Activated B cell treated with CpG ODN at 0.5 μM for 24 hours (primary cell): ENCODE measurements at regions not wholly inside any gene's neighbourhood (a gene's known extent, or its start where the extent isn't known, plus 50 kb on each side); places are given as distances from the start of the nearest gene placed in this dataset.

Experiments
- ATAC-seq: fragments of 200-7000 bp; cut with Tn5 transposase; one replicate; pipeline ENCODE4 v1.10.0; 2021; ENCODE audit warnings: low read depth, mild to moderate bottlenecking, moderate library complexity
- CTCF ChIA-PET: fragments of 350-600 bp; sonication (Branson Sonifier 250); formaldehyde crosslinking; loops from one replicate; lab custom pipeline; 2021; ENCODE audit warnings: antibody characterized with exemption; lab: Charles Lee
- POLR2A ChIA-PET: fragments of 350-600 bp; sonication (Branson Sonifier 250); formaldehyde crosslinking; loops from one replicate; lab custom pipeline; 2021; ENCODE audit warnings: antibody characterized with exemption; lab: Charles Lee
- DNase-seq: peaks from one replicate; pipeline ENCODE4 v3.0.0; 2022
- H3K27ac Mint-ChIP-seq: one replicate; pipeline ENCODE4 v1.8.0; 2020; ENCODE audit warnings: mixed read lengths
- H3K27me3 Mint-ChIP-seq: one replicate; pipeline ENCODE4 v1.8.0; 2021; ENCODE audit warnings: mixed read lengths
- H3K36me3 Mint-ChIP-seq: one replicate; pipeline ENCODE4 v1.8.0; 2021; ENCODE audit warnings: low read depth, mixed read lengths
- H3K4me1 Mint-ChIP-seq: one replicate; pipeline ENCODE4 v1.8.0; 2021; ENCODE audit warnings: mixed read lengths
- H3K4me3 Mint-ChIP-seq: one replicate; pipeline ENCODE4 v1.8.0; 2020; ENCODE audit warnings: mild to moderate bottlenecking, mixed read lengths
- H3K9me3 Mint-ChIP-seq: one replicate; pipeline ENCODE4 v1.8.0; 2020; ENCODE audit warnings: mixed read lengths
- CTCF ChIP-seq: fragments of 200-600 bp; IDR thresholded peaks from one replicate; pipeline ENCODE4 v1.8.0; 2022; ENCODE audit warnings: antibody characterized with exemption, mild to moderate bottlenecking
- intact Hi-C: fragments of 100-400 bp; cut with micrococcal nuclease; formaldehyde crosslinking; loops from one replicate; pipeline ENCODE4 v1.15.1; 2024

- ChIA-PET CTCF (no interaction called here), POLR2A (no interaction called here)
- DNase-seq (no peak), ATAC-seq (no peak)
- H3K4me3 Mint-ChIP-seq: no peak overlapping the region
- no peak overlapping the region for H3K27ac Mint-ChIP-seq
- peaks cover 11% of the 10 kb centered on the region for H3K27me3 Mint-ChIP-seq
- intact Hi-C loops: no loop called here
- H3K36me3 Mint-ChIP-seq: no peaks in the 10 kb centered on the region
- H3K4me1 Mint-ChIP-seq: no peaks in the 10 kb centered on the region
- peaks cover 3% of the 10 kb centered on the region for H3K9me3 Mint-ChIP-seq
- no peak for TF ChIP-seq CTCF
Observed at GRCh38 chr1:56174176-56174885, 405.0 kb downstream of the PLPP3 start.

- TF ChIP-seq CTCF: no peak
- ATAC-seq (no peak), DNase-seq (no peak)
- POLR2A ChIA-PET: no interaction called here
- CTCF ChIA-PET: no interaction called here
- Mint-ChIP-seq H3K27ac (no peak overlapping the region), H3K27me3 (peaks cover 11% of the 10 kb centered on the region), H3K9me3 (peaks cover 3% of the 10 kb centered on the region), H3K4me3 (no peak overlapping the region), H3K36me3 (no peaks in the 10 kb centered on the region), H3K4me1 (no peaks in the 10 kb centered on the region)
- intact Hi-C loops: no loop called here
Observed at GRCh38 chr1:56173736-56174135, 405.6 kb downstream of the PLPP3 start.

GRCh38 chr1:56171670-56172069, 407.7 kb downstream of the PLPP3 start:
- DNase-seq: no peak
- no peak overlapping the region for H3K27ac Mint-ChIP-seq
- H3K4me3 Mint-ChIP-seq: no peak overlapping the region
- H3K9me3 Mint-ChIP-seq: peaks cover 3% of the 10 kb centered on the region
- intact Hi-C loops: no loop called here
- H3K36me3 Mint-ChIP-seq: no peaks in the 10 kb centered on the region
- ChIA-PET POLR2A (no interaction called here), CTCF (no interaction called here)
- TF ChIP-seq CTCF: no peak
- H3K4me1 Mint-ChIP-seq: no peaks in the 10 kb centered on the region
- no peak for ATAC-seq
- H3K27me3 Mint-ChIP-seq: peaks cover 15% of the 10 kb centered on the region

GRCh38 chr1:56170784-56171320, 408.5 kb downstream of the PLPP3 start:
- no peak for ATAC-seq
- Mint-ChIP-seq H3K9me3 (peaks cover 3% of the 10 kb centered on the region), H3K27me3 (peaks cover 19% of the 10 kb centered on the region), H3K36me3 (no peaks in the 10 kb centered on the region), H3K27ac (no peak overlapping the region), H3K4me3 (no peak overlapping the region), H3K4me1 (no peaks in the 10 kb centered on the region)
- POLR2A ChIA-PET: no interaction called here
- intact Hi-C loops: no loop called here
- no peak for TF ChIP-seq CTCF
- CTCF ChIA-PET: no interaction called here
- no peak for DNase-seq

GRCh38 chr1:56169856-56170255, 409.5 kb downstream of the PLPP3 start:
- POLR2A ChIA-PET: no interaction called here

More at GRCh38 chr1:56169856-56170255, 409.5 kb downstream of the PLPP3 start:
- Mint-ChIP-seq H3K27me3 (peaks cover 16% of the 10 kb centered on the region), H3K4me1 (no peaks in the 10 kb centered on the region), H3K27ac (no peak overlapping the region), H3K9me3 (peaks cover 3% of the 10 kb centered on the region), H3K36me3 (no peaks in the 10 kb centered on the region), H3K4me3 (no peak overlapping the region)
- DNase-seq (no peak), ATAC-seq (no peak)
- no peak for TF ChIP-seq CTCF
- CTCF ChIA-PET: no interaction called here
- intact Hi-C loops: no loop called here
